Duodenal mucosa (tissue), 2 donors: ENCODE measurements at regions not wholly inside any gene's neighbourhood (a gene's known extent, or its start where the extent isn't known, plus 50 kb on each side); places are given as distances from the start of the nearest gene placed in this dataset.
"Not testable (repeated sequence)": the region's sequence is repeated elsewhere in the genome, so short reads cannot be mapped to it uniquely, and the experiment has no call there.

Experiments
- H3K27ac ChIP-seq: one replicate; pipeline ENCODE4 v1.7.0; 2013; ENCODE audit warnings: low read depth, low read length
- H3K27me3 ChIP-seq, 2 donors: one replicate each; pipeline ENCODE4 v1.7.0; 2013; ENCODE audit warnings: low read length in 2 of 2, control low read depth in 1 of 2; ENCODE audit not compliant: insufficient read depth in 2 of 2, control insufficient read depth in 1 of 2
- H3K36me3 ChIP-seq, 2 donors: one replicate each; pipeline ENCODE4 v1.7.0; 2013; ENCODE audit warnings: low read length in 2 of 2, control low read depth in 1 of 2; ENCODE audit not compliant: insufficient read depth in 2 of 2, control insufficient read depth in 1 of 2
- H3K4me1 ChIP-seq, 2 donors: one replicate each; pipeline ENCODE4 v1.7.0; 2013; ENCODE audit warnings: low read length in 2 of 2, control low read depth in 1 of 2; ENCODE audit not compliant: insufficient read depth in 2 of 2, control insufficient read depth in 1 of 2
- H3K4me3 ChIP-seq, 2 donors: one replicate each; pipeline ENCODE4 v1.7.0; 2013; ENCODE audit warnings: low read length in 2 of 2, low read depth in 1 of 2
- H3K9ac ChIP-seq, 2 donors: one replicate each; pipeline ENCODE4 v1.7.0; 2013; ENCODE audit warnings: low read length in 2 of 2, low read depth in 1 of 2
- H3K9me3 ChIP-seq, 2 donors: one replicate each; pipeline ENCODE4 v1.7.0; 2013; ENCODE audit warnings: low read length in 2 of 2, control low read depth in 1 of 2; ENCODE audit not compliant: control insufficient read depth in 1 of 2

- Histone ChIP-seq H3K9ac (no peak overlapping the region), H3K27ac (no peak overlapping the region), H3K4me1 (peaks cover 27 to 29% of the 10 kb centered on the region in 2 donors), H3K36me3 (no peaks in the 10 kb centered on the region), H3K9me3 (no peaks in the 10 kb centered on the region), H3K27me3 (peaks cover 0 to 3% of the 10 kb centered on the region in 2 donors), H3K4me3 (no peak overlapping the region)
Observed at GRCh38 chr2:71923887-71924533, 223.7 kb downstream of the CYP26B1 start.

- Histone ChIP-seq H3K4me1 (peaks cover 21 to 22% of the 10 kb centered on the region in 2 donors), H3K36me3 (no peaks in the 10 kb centered on the region), H3K27ac (no peak overlapping the region), H3K27me3 (peaks cover 0 to 3% of the 10 kb centered on the region in 2 donors), H3K9ac (no peak overlapping the region), H3K4me3 (no peak overlapping the region), H3K9me3 (no peaks in the 10 kb centered on the region)
Observed at GRCh38 chr2:71923143-71923525, 224.5 kb downstream of the CYP26B1 start.

GRCh38 chr2:71922499-71923142 is 225.0 kb downstream of the CYP26B1 start:
- Histone ChIP-seq H3K9me3 (no peaks in the 10 kb centered on the region), H3K27ac (no peak overlapping the region), H3K27me3 (peaks cover 0 to 3% of the 10 kb centered on the region in 2 donors), H3K4me3 (no peak overlapping the region), H3K36me3 (no peaks in the 10 kb centered on the region), H3K4me1 (peaks cover 20 to 22% of the 10 kb centered on the region in 2 donors), H3K9ac (no peak overlapping the region)

- H3K9me3 ChIP-seq, result no peaks in the 10 kb centered on the region
- H3K36me3 ChIP-seq, result no peaks in the 10 kb centered on the region
- no peak overlapping the region for H3K27ac ChIP-seq
- no peak overlapping the region for H3K4me3 ChIP-seq
- H3K4me1 ChIP-seq, result peaks cover 19 to 22% of the 10 kb centered on the region in 2 donors
- peaks cover 0 to 3% of the 10 kb centered on the region in 2 donors for H3K27me3 ChIP-seq
- no peak overlapping the region for H3K9ac ChIP-seq
Observed at GRCh38 chr2:71922091-71922490, 225.6 kb downstream of the CYP26B1 start.

GRCh38 chr2:71920819-71921218 is 226.8 kb downstream of the CYP26B1 start:
- not testable (repeated sequence) for H3K9me3 ChIP-seq, H3K4me3 ChIP-seq, H3K27ac ChIP-seq, H3K27me3 ChIP-seq, H3K9ac ChIP-seq, H3K36me3 ChIP-seq
- peaks cover 8 to 11% of the 10 kb centered on the region in 2 donors for H3K4me1 ChIP-seq

GRCh38 chr2:71919708-71920107 is 228.0 kb downstream of the CYP26B1 start:
- Histone ChIP-seq H3K36me3 (no peaks in the 10 kb centered on the region), H3K27me3 (peaks cover 0 to 3% of the 10 kb centered on the region in 2 donors), H3K9me3 (no peaks in the 10 kb centered on the region), H3K4me3 (no peak overlapping the region), H3K27ac (no peak overlapping the region), H3K4me1 (no peaks in the 10 kb centered on the region), H3K9ac (no peak overlapping the region)

- Histone ChIP-seq H3K36me3 (no peaks in the 10 kb centered on the region), H3K27ac (no peak overlapping the region), H3K9me3 (peaks cover 8 to 10% of the 10 kb centered on the region in 2 donors), H3K4me3 (no peak overlapping the region), H3K9ac (no peak overlapping the region), H3K4me1 (no peaks in the 10 kb centered on the region), H3K27me3 (peaks cover 0 to 6% of the 10 kb centered on the region in 2 donors)
Observed at GRCh38 chr2:71910277-71910676, 237.4 kb downstream of the CYP26B1 start.

GRCh38 chr2:71908798-71909197 is 238.9 kb downstream of the CYP26B1 start:
- Histone ChIP-seq H3K36me3 (no peaks in the 10 kb centered on the region), H3K4me3 (no peak overlapping the region), H3K4me1 (no peaks in the 10 kb centered on the region), H3K9ac (no peak overlapping the region), H3K27ac (no peak overlapping the region), H3K27me3 (peaks cover 0 to 6% of the 10 kb centered on the region in 2 donors), H3K9me3 (peaks cover 8 to 10% of the 10 kb centered on the region in 2 donors)

- Histone ChIP-seq H3K27me3 (peaks cover 0 to 6% of the 10 kb centered on the region in 2 donors), H3K4me1 (no peaks in the 10 kb centered on the region), H3K27ac (no peak overlapping the region), H3K4me3 (no peak overlapping the region), H3K9ac (no peak overlapping the region), H3K9me3 (peaks cover 8 to 10% of the 10 kb centered on the region in 2 donors), H3K36me3 (no peaks in the 10 kb centered on the region)
Observed at GRCh38 chr2:71907503-71907902, 240.2 kb downstream of the CYP26B1 start.

GRCh38 chr2:71906357-71906973 is 241.2 kb downstream of the CYP26B1 start:
- H3K36me3 ChIP-seq, result no peaks in the 10 kb centered on the region
- no peak overlapping the region for H3K4me3 ChIP-seq
- H3K27ac ChIP-seq, result no peak overlapping the region
- peaks cover 0 to 6% of the 10 kb centered on the region in 2 donors for H3K27me3 ChIP-seq
- H3K9me3 ChIP-seq, result peaks cover 8 to 10% of the 10 kb centered on the region in 2 donors
- no peaks in the 10 kb centered on the region for H3K4me1 ChIP-seq
- H3K9ac ChIP-seq, result no peak overlapping the region
